ENCODE measurements at regions not wholly inside any gene's neighbourhood (a gene's known extent, or its start where the extent isn't known, plus 50 kb on each side); places are given as distances from the start of the nearest gene placed in this dataset.

DNA sequence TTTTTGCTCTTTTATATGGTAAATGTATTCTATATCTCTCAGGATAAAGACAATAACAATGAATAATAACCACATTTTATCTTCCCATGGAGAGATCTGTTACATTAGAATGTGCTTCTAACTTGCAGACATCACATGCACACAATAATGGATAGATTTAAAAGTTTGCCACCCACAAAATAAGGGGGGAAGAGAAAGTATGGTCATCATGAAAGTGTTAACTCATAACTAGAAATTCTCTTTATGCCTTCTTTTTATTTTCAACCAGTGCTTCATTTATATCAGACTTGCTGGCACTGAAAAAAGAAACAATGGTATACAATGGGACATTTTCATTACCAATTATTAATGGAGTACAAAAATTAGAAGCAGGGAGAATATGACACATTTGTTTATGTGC is 470.0 kb downstream of the FAT4 start:
- TF ChIP-seq POLR2A (IDR thresholded peaks at IDR 0.05; ENCODE audit: low read depth, low read length) (no peak), POLR2AphosphoS5 (IDR thresholded peaks at IDR 0.05; ENCODE audit: low read depth, low read length) (no peak), POU2F2 (IDR thresholded peaks at IDR 0.05; ENCODE audit: low read depth, low read length) (no peak), TAF1 (IDR thresholded peaks at IDR 0.05; ENCODE audit: low read depth, low read length) (no peak), SPI1 (IDR thresholded peaks at IDR 0.05; ENCODE audit: low read depth, low read length) (no peak), PAX5 (IDR thresholded peaks at IDR 0.05; ENCODE audit: insufficient read depth, low read length, severe bottlenecking) (no peak)
